ENCODE measurements at regions not wholly inside any gene's neighbourhood (a gene's known extent, or its start where the extent isn't known, plus 50 kb on each side); places are given as distances from the start of the nearest gene placed in this dataset.
"Not testable (repeated sequence)": the region's sequence is repeated elsewhere in the genome, so short reads cannot be mapped to it uniquely, and the experiment has no call there.

DNA sequence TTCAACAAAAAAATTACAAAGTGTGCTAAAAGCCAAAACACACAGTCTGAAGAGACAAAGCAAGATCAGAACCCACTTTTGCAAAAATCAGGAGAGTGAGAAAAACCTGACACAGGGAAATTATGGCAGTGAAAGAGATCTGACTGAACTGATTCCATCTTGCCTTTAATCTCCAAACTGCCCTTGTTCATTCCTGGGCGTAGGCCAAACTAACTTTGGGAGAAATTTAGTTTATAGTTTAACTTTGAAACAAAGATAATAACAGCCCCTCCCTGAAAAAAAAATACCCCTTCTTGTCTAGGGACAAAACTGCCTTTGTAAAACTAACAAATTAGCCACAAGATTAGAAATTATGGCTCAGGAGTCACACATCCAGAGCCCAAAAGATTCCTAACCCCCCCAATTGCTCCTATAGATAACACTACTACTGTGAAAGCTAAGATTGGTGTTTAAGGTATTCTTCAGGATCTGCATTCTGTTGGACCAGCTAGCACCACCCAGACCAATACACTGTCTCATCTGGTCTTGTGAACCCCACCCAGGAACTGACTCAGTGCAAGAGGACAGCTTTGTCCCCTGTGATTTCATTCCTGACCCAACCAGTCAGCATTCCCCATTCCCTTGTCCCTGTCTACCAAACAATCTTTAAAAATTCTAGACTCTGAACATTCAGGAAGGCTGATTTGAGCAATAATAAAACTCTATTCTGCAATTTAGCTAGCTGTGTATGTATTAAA is 226.1 kb upstream of the SH3BP4 start:
- DNase-seq (ENCODE audit: low read depth in 2 of 2) = no peak

DNA sequence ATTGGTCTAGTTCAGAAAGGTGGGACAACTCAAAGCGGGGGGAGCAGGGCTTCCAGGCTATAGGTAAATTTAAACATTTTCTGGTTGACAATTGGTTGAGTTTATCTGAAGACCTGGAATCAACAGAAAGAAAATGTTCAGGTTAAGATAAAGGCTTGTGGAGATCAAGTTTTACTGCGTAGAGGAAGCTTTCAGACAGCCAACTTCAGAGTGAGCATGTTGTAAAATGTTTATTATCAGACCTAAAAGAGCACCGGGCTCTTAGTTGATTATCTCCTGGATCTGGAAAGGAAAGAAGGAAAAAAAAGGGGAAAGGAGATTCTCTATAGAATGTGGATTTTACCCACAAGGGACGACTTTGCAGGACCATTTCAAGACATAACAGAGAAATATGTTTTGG is 227.0 kb upstream of the SH3BP4 start:
- DNase-seq (ENCODE audit: low read depth in 2 of 2) = no peak

DNA sequence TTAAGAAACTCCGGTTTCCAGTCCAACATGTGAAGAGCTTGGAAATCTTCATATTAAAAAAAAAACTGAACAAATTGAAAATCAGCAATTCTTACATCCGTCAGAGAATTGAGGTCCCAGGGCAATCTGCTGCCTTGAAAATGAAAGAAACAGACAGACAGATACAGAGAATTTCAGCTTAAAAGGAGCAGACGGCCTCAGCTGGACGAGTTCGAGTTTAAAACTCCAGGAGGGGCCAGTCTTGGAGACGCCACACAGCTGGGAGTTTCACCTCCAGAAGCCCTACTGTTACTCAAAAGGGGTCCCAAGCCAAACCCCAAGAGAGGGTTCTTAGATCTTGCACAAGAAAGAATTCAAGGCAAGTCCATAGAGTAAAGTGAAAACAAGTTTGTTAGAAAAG is 226.5 kb upstream of the ARL4C start:
- DNase-seq (ENCODE audit: low read depth in 2 of 2) = no peak

DNA sequence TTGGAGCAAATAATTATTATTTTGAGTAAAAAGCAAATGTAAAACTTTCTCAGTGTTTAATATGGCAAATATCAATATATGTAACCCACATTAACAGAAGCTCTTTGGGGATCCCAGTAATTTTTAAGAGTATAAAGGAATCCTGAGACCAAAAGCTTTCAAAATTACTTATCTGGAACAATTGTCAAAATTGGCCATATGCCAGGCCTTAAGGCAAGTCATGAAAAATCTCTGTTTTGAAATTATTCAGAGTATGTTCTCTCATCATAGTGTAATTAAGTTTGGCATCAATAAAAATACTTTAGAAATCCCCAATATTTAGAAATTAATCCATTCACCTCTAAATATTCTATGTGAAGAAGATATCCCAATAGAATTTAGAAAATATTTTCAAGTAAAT is 225.3 kb upstream of the ARL4C start:
- DNase-seq (ENCODE audit: low read depth in 2 of 2) = no peak

DNA sequence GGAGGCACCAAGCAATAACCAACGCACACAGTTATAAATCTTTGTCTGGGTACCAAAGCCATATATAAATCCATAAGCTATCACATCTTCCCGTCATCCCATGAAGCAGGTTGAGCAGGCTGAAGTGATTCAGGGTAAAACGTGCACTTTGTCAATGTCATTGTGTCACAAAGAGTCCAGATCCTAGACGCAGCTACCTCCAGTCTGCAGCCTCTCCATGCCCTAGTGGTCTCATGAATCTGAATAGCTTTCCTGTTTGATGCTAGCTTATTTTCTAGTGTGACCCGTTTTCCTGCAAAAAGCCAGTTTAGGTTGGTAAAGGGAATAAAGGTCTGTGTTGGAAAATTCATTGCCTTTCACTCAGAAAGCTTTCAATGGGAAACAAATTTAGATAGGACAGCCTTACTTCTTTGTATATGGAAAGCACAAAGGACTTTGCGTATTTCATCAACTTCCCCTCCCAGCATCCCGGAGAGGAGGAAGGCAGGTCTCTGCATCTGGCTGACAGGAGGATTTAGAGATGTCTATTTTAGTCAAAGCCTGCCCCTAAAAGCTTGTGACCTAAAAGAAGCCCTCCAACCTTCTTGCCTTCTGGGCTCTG is 222.3 kb upstream of the ARL4C start:
- no peak for DNase-seq (ENCODE audit: low read depth in 2 of 2)

DNA sequence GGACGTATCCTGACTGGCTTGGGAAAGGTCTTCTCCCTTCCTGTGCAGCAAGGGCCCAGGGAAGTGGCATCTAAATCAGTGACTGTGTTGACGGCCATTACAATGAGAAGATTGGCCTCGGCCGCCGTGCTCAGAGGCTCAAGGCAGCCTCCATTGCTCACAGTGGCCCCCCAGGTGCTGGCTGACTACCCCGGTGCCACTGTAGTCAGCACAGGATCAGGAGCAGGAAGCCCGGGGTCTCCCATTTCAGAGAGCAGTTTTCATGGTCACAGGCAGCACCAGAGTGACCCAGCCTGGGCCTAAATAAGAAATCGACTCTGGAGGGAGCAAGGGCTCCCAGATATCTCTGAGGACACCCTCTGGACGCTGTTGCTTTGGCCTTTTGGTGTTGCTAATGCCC is 219.4 kb upstream of the ARL4C start:
- no peak for DNase-seq (ENCODE audit: low read depth in 2 of 2)

DNA sequence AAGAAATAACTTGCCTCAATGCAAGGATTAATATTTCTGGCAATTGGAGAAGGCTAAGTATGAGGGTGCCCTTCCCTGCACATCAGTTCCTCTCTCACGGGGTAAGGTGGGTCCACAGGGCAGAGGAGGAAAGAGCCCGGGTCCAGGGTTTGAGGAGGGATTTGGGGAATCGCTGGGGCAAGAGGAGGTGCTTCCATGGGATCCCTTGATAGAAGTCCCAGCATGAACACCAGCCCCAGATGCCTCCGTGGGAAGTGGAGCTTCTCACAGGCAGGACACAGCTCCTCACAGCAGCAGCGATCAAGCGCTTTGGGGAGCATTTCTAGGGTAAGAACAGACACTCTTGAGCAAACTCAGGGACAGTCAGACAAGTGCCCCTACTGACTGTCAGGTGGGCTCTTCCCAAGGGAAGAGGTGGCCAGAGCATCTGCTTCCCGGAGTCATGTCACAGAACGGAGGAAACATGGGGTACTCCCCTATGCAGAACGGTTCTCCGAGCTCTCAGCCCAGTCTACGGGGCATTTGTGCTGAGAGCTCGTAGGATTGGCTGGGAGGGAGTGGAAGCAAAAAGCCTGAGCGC is 218.9 kb upstream of the ARL4C start:
- no peak for DNase-seq (ENCODE audit: low read depth in 2 of 2)

DNA sequence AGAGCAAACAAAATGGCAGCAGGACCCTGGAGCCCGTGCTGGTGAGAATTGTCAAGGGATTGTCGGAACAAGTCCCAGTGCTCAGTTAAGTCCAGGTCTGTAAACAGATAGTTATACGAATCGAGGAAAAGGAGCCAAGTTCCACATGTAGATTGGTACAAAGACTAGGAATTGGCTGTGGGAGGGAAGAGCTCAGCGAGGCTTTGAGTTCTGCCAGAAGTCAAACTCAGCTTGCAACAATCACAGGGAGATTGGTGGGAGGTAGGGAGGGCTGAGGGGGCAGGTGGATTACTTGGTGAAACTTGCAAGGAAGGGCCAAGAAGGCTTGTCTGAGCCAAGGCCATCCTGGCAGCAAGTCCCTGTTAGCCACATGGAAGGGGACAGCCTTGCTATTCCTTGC is 217.8 kb upstream of the ARL4C start:
- no peak for DNase-seq (ENCODE audit: low read depth in 2 of 2)

DNA sequence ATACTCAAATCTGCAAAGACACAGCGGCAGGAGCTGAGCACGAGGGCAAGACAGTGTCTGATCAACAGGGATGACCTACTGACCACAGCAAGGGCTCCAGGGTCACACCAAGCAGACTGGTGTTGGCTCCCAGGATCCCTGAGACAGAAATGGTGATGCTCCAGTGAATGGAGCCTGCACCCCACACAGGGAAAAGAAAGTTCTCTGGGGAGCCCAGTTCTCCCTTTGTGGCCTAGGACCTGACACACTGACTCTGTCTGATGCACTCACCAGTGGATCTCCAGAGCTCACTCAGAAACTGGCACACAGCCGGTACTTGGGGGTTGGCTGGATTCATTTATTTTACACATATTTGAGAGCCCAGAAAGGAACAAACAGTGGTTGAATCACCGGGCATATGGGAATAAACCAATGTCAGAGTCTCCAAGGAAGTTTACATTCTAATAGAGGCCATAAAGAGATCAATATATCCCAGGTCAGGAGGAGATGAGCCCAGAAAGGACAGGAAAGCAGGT is 215.6 kb upstream of the ARL4C start:
- no peak for DNase-seq (ENCODE audit: low read depth in 2 of 2)

DNA sequence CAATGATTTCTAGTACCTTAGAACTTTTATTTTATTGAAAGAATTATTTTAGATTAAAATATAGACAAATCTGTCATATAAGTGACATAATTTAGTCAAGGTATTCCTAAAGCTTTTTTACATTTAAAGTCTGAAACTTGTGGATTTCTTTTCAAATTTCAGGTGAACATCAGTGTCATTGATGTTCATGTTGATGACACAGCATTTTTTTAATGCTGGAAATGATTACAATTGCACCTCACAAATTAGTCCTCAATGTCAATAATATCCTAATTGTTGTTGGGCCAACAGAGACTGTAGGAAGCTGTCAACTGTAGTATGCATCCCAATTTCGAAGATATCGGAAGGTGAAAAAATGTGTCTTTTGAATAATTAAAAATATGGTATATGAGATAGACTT is 214.4 kb upstream of the ARL4C start:
- DNase-seq (ENCODE audit: low read depth in 2 of 2) = no peak

DNA sequence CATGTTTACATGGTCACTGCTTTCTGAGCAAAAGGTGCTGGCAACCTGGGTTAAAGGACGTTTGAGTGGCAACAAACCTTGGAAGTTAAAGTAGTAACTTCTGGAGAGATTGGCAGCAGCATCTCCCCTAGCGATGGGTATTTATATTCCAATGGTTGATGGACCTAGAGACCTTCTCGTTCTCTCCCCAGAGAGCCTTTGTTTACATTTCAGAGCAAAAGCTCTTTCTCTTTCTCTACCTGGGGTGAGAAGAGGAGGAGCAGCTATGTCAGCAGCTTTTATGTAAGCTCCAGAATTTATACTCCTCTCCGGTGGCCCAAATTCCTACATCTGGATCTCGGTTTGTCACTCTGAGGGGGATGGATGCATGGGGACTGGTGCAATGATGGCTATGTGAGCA is 213.7 kb upstream of the ARL4C start:
- no peak for DNase-seq (ENCODE audit: low read depth in 2 of 2)

DNA sequence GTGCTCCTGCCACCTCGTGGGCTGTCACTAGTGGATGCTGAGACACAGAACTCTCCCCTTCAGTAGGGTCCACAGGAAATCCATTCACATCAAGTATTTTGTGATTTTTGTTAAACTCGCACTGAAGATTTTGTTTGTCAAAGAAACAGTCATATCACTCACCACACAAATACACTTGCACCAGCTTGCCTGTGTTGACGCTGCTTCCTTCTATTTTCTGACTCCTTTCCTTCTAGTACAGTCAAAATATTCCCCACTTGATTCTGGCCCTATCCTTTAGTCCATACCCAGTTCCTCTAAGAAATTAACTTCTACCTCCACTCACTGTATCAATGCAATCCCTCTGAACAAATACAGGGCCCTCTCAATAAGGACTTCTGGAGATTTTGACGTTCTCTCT is 213.2 kb upstream of the ARL4C start:
- no peak for DNase-seq (ENCODE audit: low read depth in 2 of 2)

DNA sequence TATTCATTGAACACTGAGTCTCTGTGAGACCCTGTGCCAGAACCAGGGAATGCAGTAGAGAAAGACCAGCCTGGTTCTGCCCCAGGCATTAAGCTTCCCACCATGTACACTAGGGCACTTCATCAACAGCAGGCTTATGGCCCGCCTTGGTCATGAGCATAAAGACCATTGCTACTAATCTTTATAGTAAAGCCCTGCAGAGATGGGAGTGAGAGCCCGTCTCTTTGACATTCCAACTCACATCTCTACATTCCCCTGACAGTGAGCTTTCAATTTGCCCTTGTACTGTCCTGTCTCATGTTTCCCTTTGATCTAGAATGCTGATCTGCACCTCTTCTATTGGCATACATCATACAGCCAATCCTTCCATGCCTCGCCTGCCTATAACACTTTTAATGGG is 211.8 kb upstream of the ARL4C start:
- DNase-seq (ENCODE audit: low read depth in 2 of 2) = no peak

DNA sequence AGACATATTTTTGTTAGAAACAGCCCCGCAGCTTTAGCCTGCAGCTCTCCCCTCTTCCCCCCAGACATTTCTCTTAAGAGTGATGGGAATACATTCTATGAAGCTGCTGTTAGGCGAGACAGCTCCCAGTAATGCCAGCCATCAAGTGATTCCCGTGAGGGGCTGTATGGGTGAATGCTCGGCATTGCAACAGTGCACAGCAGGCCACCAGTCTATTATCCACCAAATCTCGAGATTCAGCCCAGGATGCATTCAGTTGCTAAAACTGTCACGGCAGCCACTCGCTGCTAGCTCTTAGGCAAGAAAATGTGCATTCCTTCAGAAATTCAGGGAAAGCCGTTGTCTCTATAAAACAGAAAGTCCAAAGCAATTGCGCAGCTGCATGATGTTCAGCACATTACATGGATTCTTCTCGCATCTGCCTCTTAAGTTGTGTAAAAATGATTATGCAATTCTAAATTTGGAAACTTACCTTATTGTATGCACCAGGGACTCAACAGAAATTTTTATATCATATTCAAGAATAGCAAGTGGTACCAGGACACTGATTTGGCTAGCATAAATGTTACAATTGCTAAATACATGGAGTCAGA is 211.3 kb upstream of the ARL4C start:
- DNase-seq (ENCODE audit: low read depth in 2 of 2) = no peak

DNA sequence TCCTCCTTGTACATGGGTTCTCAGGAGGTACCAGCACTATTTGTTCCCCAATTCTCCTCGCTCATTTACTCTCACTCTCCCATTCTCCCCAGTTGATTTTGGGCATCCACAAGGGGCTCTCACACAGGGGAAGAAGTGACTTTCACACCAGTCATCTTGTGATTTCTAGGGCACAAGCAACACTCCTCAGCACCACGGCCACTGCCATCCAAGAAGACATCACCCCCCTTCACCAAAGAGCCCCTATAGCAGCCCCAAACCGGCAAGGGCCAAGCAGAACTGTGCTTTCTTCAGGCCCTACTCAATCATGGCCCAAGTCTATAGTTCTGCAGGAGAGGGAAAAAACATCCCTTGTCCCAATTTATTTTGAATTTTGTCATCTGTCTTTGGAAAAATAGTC is 209.2 kb upstream of the ARL4C start:
- DNase-seq (ENCODE audit: low read depth in 2 of 2) = no peak

DNA sequence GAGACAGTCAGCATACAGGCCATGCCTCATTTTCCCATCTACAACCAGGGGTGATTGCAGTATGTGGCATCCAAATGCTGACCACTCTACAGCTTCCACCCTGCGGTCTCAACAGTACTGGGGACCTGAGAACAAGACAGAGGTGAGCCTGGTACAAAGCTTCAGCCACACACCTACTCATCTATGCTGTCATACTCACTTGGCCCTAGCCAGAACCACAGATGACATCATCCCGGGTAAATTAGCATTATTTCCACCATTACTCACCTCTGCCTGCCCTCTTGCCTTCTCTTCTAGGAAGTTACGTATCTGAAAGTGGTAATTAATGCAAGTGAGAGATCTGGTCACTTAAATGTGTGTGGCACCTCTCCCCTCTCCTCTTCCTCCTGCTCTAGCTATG is 208.2 kb upstream of the ARL4C start:
- no peak for DNase-seq (ENCODE audit: low read depth in 2 of 2)

DNA sequence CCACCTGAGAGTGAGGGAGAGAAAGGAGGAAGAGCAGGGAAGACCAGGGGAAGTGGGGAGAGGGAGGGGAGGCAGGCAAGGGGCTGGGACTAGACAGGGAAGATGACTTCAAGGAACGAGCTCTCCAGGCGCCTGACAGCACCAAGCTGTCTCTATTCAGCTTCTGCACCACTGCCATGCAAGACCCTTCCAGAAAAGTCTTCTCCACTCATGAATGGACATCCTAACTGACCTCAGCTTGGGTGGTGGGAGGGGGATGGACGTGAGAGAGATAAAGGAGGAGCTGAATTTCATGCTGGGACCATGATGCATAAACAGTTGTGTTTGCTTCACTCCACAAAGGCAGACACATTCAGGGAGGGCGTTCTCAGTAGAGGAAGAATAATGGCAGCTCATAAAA is 206.4 kb upstream of the ARL4C start:
- DNase-seq (ENCODE audit: low read depth in 2 of 2) = no peak

DNA sequence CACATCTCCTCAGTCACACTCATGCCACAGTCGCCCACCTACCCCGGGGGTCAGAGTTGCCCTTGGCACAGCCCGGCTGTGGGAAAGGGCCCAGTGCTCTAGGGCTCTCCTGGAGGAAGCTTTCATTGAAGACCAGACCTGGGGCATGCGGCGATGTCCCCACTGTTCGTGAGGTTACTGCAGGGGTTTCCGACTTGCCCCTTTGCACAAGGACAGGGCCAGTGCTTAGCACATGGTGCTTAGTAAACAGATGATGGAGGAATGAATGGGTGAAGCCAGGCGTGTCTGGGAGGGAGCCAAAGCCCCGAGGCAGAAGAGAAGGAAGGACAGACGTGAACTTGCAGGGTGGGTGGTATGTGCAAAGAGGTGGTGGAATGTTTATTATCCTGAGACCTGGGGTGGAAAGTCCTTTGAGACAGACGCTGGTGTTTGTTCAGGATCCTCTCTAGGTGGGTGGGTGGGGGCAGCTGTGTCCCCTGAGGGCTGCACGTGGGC is 205.9 kb upstream of the ARL4C start:
- DNase-seq (ENCODE audit: low read depth in 2 of 2) = no peak

DNA sequence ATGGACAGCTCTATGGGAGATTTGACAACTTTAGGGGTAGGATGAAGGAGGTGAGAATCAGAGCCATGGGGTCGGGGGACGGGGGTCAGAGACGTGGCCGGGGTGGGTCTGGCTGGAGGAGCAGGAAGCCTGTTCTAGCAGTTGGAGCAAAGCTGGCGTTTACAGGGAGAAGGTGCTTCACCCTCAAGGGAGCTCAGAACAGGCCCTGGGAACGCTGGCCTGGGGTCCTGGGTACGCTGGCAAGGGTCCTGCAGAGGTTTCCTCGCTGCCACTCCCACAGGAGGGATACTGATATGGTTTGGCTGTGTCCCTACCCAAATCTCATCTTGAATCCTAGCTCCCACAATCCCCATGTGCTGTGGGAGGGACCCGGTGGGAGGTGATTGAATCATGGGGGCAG is 205.0 kb upstream of the ARL4C start:
- no peak for DNase-seq (ENCODE audit: low read depth in 2 of 2)

DNA sequence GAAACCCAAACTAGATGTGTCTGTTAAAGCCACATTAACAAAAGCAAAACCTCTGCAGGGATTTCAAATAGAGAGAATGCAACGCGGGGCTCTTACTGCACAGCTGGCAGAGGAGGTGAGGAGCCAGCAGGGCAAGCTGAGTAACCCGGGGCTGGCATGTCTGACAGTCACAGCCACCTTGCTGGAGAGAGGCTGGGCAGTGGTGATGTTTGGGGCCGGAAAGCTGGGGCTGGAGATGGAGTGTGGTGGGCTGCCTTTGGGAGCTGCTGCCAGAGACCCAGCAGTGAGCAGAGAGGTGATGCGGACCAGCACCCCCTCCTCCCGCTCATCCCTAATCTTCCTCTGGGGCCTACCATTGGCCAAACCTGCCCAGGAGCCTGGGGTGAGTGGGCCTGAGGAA is 204.5 kb upstream of the ARL4C start:
- no peak for DNase-seq (ENCODE audit: low read depth in 2 of 2)

DNA sequence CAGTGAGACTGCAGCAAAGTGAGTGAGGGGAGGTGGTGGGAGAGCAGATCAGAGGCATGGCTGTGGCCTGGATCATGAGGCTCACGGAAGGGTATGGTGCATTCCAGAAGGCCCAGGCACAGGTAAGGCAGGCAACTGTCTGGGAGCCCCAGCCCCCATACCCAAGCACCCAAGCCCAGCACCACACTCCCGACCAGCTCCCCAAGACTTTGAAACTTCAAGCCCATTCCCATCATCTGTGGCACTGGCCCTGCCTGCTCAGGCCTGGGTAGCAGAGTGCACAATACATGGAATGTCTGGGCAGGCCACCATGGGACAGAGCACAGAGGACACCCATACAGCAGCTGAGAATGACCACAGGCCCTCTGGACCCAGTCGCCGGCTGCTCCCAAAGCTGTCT is 202.6 kb upstream of the ARL4C start:
- no peak for DNase-seq (ENCODE audit: low read depth in 2 of 2)

DNA sequence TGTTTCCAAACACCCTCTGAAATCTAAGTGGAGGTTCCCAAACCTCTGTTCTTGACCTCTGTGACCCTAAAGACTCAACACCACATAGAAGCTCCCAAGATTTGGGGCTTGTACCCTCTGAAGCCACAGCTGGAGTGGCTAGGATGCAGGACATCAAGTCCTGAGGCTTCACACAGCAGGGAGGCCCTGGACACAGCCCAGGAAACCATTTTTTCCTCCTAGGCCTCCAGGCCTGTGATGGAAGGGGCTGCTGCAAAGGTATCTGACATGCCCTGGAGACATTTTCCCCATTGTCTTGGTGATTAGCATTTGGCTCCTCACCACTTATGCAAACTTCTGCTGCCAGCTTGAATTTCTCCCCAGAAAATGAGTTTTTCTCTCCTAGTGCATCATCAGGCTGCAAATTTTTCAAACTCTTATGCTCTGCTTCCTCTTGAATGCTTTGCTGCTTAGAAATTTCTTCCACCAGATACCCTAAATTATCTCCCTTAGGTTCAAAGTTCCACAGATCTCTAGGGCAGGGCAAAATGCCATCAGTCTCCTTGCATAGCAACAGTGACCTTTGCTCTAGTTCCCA is 200.5 kb upstream of the ARL4C start:
- DNase-seq (ENCODE audit: low read depth in 2 of 2) = not testable (repeated sequence)
